HG03045 (cell line): ENCODE measurements at regions not wholly inside any gene's neighbourhood (a gene's known extent, or its start where the extent isn't known, plus 50 kb on each side); places are given as distances from the start of the nearest gene placed in this dataset.
"Not testable (repeated sequence)": the region's sequence is repeated elsewhere in the genome, so short reads cannot be mapped to it uniquely, and the experiment has no call there.

Experiments
- ATAC-seq: cut with Tn5 transposase; IDR thresholded peaks from one replicate; pipeline ENCODE4 v1.9.1; 2021; ENCODE audit warnings: mild to moderate bottlenecking, moderate library complexity; ENCODE audit not compliant: unreplicated experiment

GRCh38 chr2:105540642-105541041 is 141.8 kb upstream of the FHL2 start:
- ATAC-seq, result no peak

GRCh38 chr2:105539331-105539730 is 140.5 kb upstream of the FHL2 start:
- ATAC-seq, result no peak

DNA sequence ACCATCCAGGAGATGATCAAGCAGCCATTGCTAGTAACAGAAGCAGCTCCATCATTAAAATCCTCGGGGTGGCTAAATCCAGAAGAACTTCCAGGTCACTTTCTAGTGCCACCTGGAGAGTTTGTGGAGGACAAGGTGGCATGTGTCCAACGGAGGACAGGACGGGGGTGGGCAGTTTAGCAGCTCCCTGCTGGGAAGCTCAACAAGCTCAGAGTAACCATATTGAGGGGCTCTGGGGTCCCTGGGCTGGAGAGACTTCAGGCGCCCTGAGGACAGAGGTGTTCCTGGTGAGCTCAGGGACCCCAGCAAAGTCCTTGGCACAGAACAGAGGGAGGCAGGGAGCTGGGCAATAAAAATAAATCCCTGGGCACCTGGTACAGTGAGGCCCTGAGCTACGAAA is 140.0 kb upstream of the FHL2 start:
- ATAC-seq, result no peak

- ATAC-seq, result no peak
Observed at GRCh38 chr2:105537920-105538319, 139.1 kb upstream of the FHL2 start.

GRCh38 chr2:105537466-105537865 is 138.6 kb upstream of the FHL2 start:
- no peak for ATAC-seq

- ATAC-seq, result no peak
Observed at GRCh38 chr2:105536175-105536574, 137.3 kb upstream of the FHL2 start.

DNA sequence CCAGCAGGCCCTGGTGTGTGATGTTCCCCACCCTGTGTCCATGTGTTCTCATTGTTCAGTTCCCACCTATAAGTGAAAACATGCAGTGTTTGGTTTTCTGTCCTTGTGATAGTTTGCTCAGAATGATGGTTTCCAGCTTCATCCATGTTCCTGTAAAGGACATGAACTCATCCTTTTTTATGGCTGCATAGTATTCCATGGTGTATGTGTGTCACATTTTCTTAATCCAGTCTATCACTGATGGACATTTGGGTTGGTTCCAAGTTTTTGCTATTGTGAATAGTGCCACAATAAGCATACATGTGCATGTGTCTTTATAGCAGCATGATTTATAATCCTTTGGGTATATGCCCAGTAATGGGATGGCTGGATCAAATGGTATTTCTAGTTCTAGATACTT is 130.4 kb upstream of the FHL2 start:
- not testable (repeated sequence) for ATAC-seq

DNA sequence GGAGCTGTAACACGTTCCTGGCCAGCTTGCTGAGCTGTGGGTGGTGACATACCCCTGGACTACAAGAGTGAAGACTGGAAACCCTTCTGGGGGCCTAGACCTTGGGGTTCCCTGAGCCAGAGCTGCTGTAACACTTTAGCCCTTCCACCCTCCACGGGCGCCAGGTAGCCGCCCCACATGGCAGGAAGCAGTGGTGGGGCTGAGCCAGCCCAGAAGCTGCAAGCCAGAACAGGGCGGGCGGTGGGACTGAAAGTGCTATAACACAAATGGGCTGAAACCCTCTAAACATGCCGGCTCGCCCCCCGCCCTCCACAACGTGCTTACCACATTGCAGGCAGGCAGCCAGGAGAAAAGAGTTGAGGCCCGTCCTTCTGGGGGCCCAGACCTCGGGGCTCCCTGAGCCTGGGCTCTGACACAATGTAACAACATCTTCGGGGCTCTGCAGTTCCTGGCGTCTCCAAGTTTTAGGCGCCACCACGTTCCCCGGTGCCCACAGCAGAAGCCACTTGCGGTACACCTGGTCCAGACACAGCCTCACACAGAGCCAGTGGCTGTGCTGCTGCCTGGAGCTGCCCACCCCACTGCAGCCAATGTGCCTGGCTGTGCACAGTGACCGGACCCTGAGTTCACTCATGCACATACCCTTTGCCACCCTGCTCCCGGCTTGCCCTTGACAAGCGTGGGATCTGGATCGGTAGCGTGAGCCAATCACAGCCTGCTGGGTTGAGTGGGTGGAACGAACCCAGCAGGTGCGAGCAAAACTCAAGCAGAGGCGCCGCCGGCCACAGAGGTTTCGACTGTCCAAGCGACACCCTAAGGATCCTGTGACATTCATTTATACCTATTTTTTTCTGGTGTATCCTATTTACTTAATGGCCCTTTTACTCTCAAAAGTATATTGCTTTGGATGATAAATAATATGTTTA is 127.4 kb upstream of the FHL2 start:
- ATAC-seq, result no peak

- no peak for ATAC-seq
Observed at GRCh38 chr2:105525201-105525600, 126.3 kb upstream of the FHL2 start.

DNA sequence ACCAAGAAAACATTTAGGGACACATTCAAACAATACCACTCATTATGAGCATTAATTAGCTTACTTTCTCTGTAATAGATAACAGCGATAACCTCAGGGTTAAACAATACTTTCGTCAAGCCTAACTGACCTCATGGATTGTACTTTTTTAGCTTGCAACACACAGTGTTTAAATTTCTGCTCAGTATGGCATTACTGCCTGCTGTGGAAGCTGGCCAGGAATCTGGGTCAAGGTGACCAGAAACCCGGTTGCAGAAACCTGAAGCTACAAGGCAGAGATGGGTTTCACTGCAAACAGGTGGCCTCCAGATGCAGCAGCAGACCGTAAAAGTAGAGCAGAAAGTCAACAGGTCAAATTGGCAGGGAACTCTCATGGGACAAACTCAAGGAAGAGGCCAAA is 123.8 kb upstream of the FHL2 start:
- no peak for ATAC-seq

GRCh38 chr2:105521616-105522015 is 122.8 kb upstream of the FHL2 start:
- ATAC-seq, result no peak

DNA sequence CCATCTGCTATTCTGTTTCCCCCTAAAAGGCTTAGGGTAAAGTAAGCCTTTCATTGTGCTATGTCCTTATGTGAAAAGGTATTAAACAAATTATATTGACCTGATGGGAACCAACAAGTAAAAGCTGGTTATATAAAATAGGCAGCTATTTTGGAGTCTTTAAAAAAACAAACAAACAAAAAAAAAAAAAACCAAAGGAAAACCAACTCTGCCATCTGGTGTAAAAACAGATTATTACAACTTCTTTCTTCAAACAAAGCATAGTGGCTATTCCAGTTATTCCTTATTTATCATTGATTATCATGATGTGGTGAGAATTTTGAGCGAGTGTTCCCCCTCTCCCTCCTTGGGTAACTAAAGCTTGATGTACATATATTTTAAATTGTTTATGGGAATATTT is 122.3 kb upstream of the FHL2 start:
- no peak for ATAC-seq

- ATAC-seq, result no peak
Observed at GRCh38 chr2:105519516-105519915, 120.7 kb upstream of the FHL2 start.

DNA sequence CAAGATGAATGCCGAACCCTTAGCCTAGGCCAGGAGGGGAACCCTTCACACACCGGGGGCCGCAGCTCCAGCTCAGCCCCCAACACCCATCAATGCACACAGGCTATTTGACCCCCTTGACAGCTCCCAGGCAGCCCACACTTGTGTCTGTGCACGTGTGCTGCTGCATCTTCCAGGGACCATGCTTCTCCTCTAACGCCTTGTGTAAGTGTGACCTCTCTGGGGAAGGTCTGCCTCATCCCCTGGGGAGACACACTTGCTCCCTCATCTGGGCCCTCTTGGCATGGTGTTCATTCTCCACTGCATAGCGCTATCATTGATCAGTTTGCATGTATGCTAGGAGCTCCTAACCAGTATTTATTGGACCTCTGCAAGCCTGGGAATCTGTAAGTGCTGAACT is 120.0 kb upstream of the FHL2 start:
- no peak for ATAC-seq

- ATAC-seq, result no peak
Observed at GRCh38 chr2:105517814-105518705, 119.2 kb upstream of the FHL2 start.

- no peak for ATAC-seq
Observed at GRCh38 chr2:105515581-105516415, 116.9 kb upstream of the FHL2 start.

DNA sequence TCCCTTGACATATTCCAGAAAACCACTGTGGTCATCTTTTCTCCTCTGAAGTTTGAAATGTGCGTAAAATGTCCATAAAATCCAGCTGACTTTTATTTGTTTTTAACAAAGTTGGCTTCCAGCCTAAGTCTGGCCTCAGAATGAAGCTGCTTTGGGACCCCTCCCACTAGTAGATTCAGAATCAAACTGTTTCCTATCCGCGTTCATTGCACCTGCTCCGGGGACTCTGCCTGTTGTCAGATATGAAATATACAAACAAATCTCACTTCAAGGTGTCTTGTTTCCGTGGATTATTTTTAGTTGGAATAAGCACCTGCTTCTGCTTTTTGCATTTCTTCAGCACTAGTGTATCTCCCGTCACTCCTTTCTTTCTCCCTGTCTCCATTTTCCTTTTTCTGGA is 115.7 kb upstream of the FHL2 start:
- no peak for ATAC-seq

DNA sequence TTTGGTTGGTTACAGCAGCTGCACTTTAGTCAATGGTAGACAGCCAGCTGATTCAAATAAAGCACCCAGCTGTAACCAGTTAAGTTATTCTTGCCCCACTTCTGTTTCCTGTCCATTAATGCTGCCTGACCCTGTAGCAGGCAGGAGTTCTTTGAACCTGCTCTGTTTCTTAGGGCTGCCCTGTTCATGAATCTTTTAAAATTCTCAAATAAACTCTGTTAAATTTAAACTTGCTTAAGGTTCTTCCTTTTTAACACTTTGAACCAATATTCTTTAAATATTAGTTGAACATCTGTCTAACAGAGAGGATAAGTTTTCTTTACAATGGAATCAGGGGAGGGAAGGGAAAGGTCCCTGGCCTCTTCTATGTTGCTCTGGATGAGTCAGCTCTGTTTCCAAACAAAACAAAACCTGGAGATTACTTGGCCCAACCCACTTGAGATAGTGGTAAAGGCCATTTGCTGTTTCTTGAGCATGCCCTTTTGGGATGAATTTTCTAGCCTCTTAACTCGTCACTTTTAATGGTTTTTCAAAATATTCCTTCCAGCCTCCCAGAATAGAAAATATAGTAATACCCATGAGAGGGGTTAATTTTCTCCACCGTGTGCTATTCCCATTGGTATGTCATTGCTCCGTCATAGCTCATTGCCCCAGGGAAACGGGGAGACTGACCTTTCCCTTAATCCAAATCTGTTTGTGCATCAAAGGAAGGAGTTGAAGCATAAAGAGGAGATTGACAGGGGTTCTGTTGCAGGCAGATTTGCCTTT is 112.1 kb upstream of the FHL2 start:
- ATAC-seq, result no peak

DNA sequence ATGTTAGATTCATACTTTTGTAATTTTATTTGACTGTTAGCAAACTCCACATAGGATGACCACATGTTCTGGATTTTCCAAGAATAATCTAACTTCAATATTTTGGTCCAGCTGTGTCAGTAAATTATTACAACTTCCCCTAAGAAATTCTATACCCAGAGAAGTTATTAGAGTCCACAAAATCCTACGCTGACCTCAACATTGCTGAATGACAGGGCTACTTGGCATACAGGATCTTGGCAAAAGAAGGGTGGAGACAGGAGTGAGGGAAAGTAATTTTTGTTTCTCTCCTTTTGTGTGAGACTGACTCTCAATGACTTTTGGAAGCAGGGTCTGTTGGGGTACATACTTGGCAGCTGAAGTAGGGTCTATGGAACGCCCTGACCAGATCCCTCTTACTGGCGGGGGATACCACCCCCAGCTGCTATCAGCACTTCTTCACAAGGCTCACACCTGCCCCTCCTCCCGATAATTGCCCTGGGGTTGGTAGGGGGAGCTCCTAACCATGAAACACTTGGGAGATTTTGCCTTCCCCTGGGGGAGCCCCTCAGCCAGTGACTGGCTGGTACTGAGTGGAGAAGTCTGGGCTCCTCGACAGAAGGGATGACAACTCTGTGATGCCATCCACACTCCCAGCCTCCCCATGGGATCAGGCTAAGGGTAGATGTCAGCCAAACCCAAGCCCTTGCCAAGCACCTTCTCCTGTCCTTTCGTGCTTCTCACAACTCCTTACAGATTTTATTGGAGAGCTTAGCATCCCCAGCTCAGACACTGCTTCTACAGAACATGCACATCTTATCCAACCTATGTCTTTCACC is 110.6 kb upstream of the FHL2 start:
- ATAC-seq, result no peak
